ENCODE measurements at regions not wholly inside any gene's neighbourhood (a gene's known extent, or its start where the extent isn't known, plus 50 kb on each side); places are given as distances from the start of the nearest gene placed in this dataset.

- TF ChIP-seq, protein P1, sequence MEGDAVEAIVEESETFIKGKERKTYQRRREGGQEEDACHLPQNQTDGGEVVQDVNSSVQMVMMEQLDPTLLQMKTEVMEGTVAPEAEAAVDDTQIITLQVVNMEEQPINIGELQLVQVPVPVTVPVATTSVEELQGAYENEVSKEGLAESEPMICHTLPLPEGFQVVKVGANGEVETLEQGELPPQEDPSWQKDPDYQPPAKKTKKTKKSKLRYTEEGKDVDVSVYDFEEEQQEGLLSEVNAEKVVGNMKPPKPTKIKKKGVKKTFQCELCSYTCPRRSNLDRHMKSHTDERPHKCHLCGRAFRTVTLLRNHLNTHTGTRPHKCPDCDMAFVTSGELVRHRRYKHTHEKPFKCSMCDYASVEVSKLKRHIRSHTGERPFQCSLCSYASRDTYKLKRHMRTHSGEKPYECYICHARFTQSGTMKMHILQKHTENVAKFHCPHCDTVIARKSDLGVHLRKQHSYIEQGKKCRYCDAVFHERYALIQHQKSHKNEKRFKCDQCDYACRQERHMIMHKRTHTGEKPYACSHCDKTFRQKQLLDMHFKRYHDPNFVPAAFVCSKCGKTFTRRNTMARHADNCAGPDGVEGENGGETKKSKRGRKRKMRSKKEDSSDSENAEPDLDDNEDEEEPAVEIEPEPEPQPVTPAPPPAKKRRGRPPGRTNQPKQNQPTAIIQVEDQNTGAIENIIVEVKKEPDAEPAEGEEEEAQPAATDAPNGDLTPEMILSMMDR (IDR thresholded peaks at IDR 0.05) = no peak
These were observed 622.8 kb downstream of the PSAT1 start for GRCh38 chr9:78919701-78920100.

- TF ChIP-seq, protein P1 (IDR thresholded peaks at IDR 0.05) = no peak
These were observed 624.4 kb downstream of the PSAT1 start for GRCh38 chr9:78921341-78921740.

DNA sequence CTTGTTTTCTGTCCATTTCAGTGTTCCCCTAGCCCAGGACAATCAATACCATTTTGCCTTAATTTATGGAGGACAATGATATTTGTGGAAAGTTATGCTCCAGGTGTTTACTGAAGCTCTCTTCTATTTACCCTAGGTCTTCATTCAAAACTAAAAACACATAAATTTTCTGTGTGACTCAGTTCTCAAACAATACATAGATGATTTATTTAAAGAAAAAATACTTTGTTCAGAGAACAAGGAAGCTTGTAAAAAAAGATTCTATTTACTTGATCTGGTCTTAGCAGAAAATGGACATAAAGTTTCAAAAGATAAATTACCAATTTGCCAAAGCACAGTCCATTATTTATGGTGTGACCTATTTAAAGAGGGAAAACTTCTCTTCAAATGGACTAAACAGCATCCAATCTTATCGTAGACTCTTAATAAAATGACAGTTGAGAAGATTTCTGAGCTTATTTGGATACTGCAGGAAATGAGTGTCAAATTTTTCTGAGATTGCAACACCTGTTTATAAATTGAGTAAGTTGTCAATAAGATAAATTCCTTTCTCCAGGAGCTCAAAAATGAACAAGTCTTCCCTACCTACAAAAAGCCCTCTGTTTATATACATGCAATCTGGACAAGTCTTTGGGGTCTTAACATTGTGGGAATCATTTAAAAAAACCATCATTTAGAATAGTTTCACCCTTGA, 627.2 kb downstream of the PSAT1 start:
- TF ChIP-seq, protein P1 (IDR thresholded peaks at IDR 0.05) = no peak

DNA sequence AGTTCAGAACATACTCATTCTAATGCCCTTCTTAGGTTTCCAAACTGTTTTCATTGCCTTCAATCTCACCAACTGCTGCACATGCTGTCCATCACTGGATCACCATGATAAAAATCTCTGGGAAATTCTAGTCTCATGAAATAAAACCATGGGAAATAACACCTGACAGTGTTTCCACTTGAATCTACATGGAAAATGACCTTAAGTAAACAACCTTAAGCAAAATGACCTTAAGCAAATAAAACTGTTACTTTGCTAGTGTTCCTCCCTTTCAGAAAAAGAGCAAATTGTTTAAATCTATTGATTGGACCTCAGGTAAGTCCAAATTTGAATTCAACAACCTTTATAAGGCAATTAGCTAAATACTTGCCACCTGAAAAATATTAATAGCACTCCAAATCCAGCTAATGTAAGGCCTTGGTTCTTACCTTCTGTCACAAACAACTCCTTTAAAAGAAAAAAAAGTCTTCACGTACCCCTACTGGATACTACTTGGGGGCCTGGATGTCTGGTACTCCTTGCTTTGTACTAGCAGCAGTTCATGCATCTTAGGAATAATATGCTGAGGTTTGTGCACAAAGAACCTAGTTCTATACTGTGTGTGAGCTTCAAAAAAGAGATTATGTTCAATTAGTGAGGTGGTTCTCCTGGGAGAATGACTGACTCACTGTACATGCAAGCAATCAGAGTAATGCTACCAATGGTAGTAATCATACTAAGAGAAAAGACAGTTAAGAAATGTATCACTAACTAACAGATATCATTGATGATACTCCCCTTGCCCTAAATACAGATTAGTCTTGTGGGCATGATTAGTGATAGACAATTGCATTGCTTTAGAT, 630.4 kb downstream of the PSAT1 start:
- TF ChIP-seq, protein P1 (IDR thresholded peaks at IDR 0.05) = no peak

DNA sequence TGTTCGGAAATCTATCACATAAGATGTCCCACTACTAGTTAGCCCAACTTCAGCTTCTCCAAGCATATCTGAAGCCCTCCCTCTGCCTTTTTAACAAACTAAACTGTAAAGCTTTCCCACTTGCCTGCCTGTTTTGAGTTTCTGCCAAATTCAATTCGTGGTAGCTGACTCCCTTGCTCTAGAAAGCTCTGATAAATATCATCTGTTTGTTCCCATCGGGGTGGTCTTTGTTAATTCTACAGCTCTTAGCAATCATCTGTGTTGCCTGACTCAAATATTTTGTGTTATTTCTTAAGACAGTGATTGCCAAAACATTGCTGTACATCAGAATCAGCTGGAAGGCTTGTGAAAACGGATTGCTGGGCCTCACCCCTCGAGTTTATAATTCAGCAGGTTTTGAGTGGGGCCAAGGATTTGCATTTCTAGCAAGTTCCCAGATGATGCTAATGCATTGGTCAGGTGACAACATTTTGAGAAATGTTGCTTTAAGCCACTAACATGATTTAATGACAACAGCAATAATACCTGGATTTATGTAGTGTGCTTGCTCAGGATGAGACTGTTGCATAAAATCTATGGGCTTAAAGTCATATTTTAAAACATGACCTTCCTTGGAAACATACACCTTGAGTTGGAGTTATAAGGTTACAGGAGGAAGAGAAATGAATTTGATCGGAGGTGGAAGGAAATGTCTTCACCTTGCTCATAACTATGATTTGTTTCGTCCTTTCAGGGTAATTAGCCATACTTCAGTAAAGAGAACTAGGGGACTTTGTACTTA, 631.9 kb downstream of the PSAT1 start:
- TF ChIP-seq, protein P1 (IDR thresholded peaks at IDR 0.05) = no peak

- TF ChIP-seq, protein P1 (IDR thresholded peaks at IDR 0.05) = no peak
These were observed 633.4 kb downstream of the PSAT1 start for GRCh38 chr9:78930281-78930680.

DNA sequence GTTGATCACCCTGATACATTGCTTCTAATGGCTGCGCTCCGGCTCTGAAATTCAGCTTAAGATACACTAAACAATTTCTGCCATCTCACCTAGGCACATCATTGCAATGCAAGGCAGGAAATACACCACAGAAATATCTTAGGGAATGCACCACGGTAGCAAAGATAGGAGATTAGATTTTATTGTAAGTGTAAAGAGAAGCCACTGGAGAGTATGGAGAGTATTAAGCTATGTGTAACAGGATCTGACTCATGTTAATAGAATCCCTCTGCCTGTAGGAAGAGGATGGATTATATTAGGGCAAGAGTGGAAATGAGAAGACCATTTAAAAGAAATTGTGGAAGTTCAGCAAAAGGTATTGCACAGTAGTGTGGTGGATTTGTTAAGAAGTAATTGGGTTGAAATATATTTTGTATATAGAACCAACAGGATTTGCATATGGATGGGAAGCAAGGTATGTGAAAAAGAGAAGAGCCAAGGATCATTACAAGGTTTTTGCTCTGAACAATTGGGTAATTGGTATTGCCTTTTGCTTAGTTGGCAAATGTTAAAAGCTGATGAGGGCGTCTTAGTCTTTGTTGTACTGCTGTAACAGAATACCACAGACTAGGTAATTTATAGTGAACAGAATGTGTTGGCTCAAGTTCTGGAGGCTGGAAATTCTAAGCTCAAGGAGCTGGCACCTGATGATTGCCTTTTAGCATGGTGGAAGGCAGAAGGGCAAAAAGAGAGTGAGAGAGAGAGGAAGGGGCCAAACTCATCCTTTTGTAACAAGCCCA, 636.1 kb downstream of the PSAT1 start:
- TF ChIP-seq, protein P1 (IDR thresholded peaks at IDR 0.05) = no peak

Measured in LNCAP (cell line).